ENCODE measurements at regions not wholly inside any gene's neighbourhood (a gene's known extent, or its start where the extent isn't known, plus 50 kb on each side); places are given as distances from the start of the nearest gene placed in this dataset.

DNA sequence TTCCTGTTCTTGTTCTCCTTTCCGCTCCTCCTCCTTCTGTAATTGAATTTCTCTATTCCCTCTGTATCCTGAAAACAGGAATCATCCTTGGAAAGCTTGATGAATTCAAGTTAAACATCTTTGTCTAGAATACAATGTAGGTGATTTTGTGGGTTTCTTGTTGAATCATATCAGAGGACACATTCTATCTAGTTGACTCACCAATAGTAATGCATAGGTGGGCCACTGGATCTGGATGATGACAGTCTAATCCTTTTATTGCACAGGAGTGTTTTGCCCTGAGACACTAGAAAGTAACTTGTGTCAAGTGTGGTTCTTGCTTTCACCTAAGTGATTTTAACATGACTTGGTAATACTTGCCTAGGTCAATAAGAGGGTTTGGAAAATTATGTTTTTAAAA is 164.3 kb downstream of the RFPL4B start:
- Histone ChIP-seq H3K36me3 (ENCODE audit: insufficient read depth, low read length) (no peaks in the 10 kb centered on the region), H2AFZ (ENCODE audit: low read length) (no peak overlapping the region), H3F3A (ENCODE audit: insufficient read depth, low read length) (no peaks in the 10 kb centered on the region), H3K4me2 (ENCODE audit: low read length) (no peak overlapping the region), H3K4me3 (ENCODE audit: low read depth, low read length, poor library complexity, severe bottlenecking) (no peak overlapping the region), H3K27me3 (ENCODE audit: insufficient read depth, low read length) (no peaks in the 10 kb centered on the region), H3K9ac (ENCODE audit: low read length) (no peak overlapping the region), H3K9me2 (ENCODE audit: low read depth, low read length) (no peaks in the 10 kb centered on the region), H3K4me1 (ENCODE audit: insufficient read depth, low read length, severe bottlenecking) (no peaks in the 10 kb centered on the region), H3K79me2 (ENCODE audit: insufficient read depth, low read length) (no peaks in the 10 kb centered on the region), H3K27ac (ENCODE audit: low read depth, low read length, poor library complexity, severe bottlenecking) (no peak overlapping the region), H4K20me1 (ENCODE audit: insufficient read depth, low read length) (no peaks in the 10 kb centered on the region), H3K9me3 (ENCODE audit: low read length) (no peaks in the 10 kb centered on the region)
- TF ChIP-seq CTCF (IDR thresholded peaks at IDR 0.05; ENCODE audit: low read length) (no peak), EZH2 (IDR thresholded peaks at IDR 0.05; ENCODE audit: borderline replicate concordance, low read length) (no peak)

- H2AFZ ChIP-seq (ENCODE audit: low read length) = no peak overlapping the region
- TF ChIP-seq EZH2 (IDR thresholded peaks at IDR 0.05; ENCODE audit: borderline replicate concordance, low read length) = no peak
- no peak for TF ChIP-seq CTCF (IDR thresholded peaks at IDR 0.05; ENCODE audit: low read length)
- H3K9ac ChIP-seq (ENCODE audit: low read length) = no peak overlapping the region
- H3K9me3 ChIP-seq (ENCODE audit: low read length) = no peaks in the 10 kb centered on the region
- H3K36me3 ChIP-seq (ENCODE audit: insufficient read depth, low read length) = no peaks in the 10 kb centered on the region
- no peaks in the 10 kb centered on the region for H3K4me1 ChIP-seq (ENCODE audit: insufficient read depth, low read length, severe bottlenecking)
- H4K20me1 ChIP-seq (ENCODE audit: insufficient read depth, low read length) = no peaks in the 10 kb centered on the region
- H3K27me3 ChIP-seq (ENCODE audit: insufficient read depth, low read length) = no peaks in the 10 kb centered on the region
- H3K27ac ChIP-seq (ENCODE audit: low read depth, low read length, poor library complexity, severe bottlenecking) = no peak overlapping the region
- H3K79me2 ChIP-seq (ENCODE audit: insufficient read depth, low read length) = no peaks in the 10 kb centered on the region
- H3K4me3 ChIP-seq (ENCODE audit: low read depth, low read length, poor library complexity, severe bottlenecking) = no peak overlapping the region
- no peaks in the 10 kb centered on the region for H3F3A ChIP-seq (ENCODE audit: insufficient read depth, low read length)
- no peak overlapping the region for H3K4me2 ChIP-seq (ENCODE audit: low read length)
- no peaks in the 10 kb centered on the region for H3K9me2 ChIP-seq (ENCODE audit: low read depth, low read length)
These were observed 166.0 kb downstream of the RFPL4B start for GRCh38 chr6:112513175-112513574.

DNA sequence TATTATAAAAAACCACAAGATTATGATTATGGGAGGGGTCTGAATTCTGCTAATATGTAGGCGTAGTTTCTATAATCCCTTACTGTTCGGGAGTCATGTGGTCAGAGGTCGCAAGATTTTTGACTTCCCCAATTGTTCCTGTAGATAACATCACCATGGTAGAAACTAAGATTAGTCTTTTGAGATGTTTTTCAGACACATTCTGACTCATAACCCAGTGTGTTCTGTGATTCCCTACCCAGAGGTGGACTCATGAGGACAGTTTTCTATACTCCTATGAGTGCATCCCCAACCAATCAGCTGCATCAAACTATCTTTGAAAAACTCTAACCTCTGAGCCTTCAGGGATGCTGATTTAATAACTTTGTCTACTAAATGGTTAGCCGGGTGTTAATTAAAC is 175.5 kb downstream of the RFPL4B start:
- H2AFZ ChIP-seq (ENCODE audit: low read length) = no peak overlapping the region
- H3K4me3 ChIP-seq (ENCODE audit: low read depth, low read length, poor library complexity, severe bottlenecking) = no peak overlapping the region
- H3K36me3 ChIP-seq (ENCODE audit: insufficient read depth, low read length) = no peaks in the 10 kb centered on the region
- no peak overlapping the region for H3K27ac ChIP-seq (ENCODE audit: low read depth, low read length, poor library complexity, severe bottlenecking)
- no peak overlapping the region for H3K4me2 ChIP-seq (ENCODE audit: low read length)
- H3K79me2 ChIP-seq (ENCODE audit: insufficient read depth, low read length) = no peaks in the 10 kb centered on the region
- H3F3A ChIP-seq (ENCODE audit: insufficient read depth, low read length) = no peaks in the 10 kb centered on the region
- H4K20me1 ChIP-seq (ENCODE audit: insufficient read depth, low read length) = no peaks in the 10 kb centered on the region
- TF ChIP-seq CTCF (IDR thresholded peaks at IDR 0.05; ENCODE audit: low read length) (no peak), EZH2 (IDR thresholded peaks at IDR 0.05; ENCODE audit: borderline replicate concordance, low read length) (no peak)
- no peaks in the 10 kb centered on the region for H3K27me3 ChIP-seq (ENCODE audit: insufficient read depth, low read length)
- no peaks in the 10 kb centered on the region for H3K9me2 ChIP-seq (ENCODE audit: low read depth, low read length)
- H3K9me3 ChIP-seq (ENCODE audit: low read length) = no peaks in the 10 kb centered on the region
- no peak overlapping the region for H3K9ac ChIP-seq (ENCODE audit: low read length)
- H3K4me1 ChIP-seq (ENCODE audit: insufficient read depth, low read length, severe bottlenecking) = no peaks in the 10 kb centered on the region
